A549 (cell line): ENCODE measurements at regions not wholly inside any gene's neighbourhood (a gene's known extent, or its start where the extent isn't known, plus 50 kb on each side); places are given as distances from the start of the nearest gene placed in this dataset.

Experiments used
- ATAC-seq, 2 experiments: fragments of 200-7000 bp in 1 of 2; fragments of >200 bp in 1 of 2; cut with Nextera tagmentation in 1 of 2; cut with Tn5 transposase in 1 of 2; 3 replicates each; pipeline versions ENCODE4 v1.8.0 to v1.9.1; 2018 to 2020; ENCODE audit warnings: mild to moderate bottlenecking in 1 of 2, moderate library complexity in 1 of 2
- CTCF ChIA-PET: fragments of 300-600 bp; sonication (Branson Sonifier 250); formaldehyde crosslinking; extraction: SDS; loops from one replicate; lab custom pipeline; 2021; ENCODE audit warnings: antibody characterized with exemption, inconsistent platforms; lab: Yijun Ruan, JAX
- POLR2A ChIA-PET: fragments of 350-600 bp; formaldehyde crosslinking; extraction: SDS; loops from one replicate; lab custom pipeline; 2021; ENCODE audit warnings: antibody characterized with exemption, inconsistent platforms; lab: Yijun Ruan, JAX
- DNase-seq, 2 experiments: peaks; one replicate each; pipeline versions ENCODE4 v3.0.0 to v3.0.0-alpha.2; 2011 to 2016; ENCODE audit warnings: low read depth in 1 of 2, low spot score in 1 of 2
- FAIRE-seq: peaks from 2 replicates; lab custom pipeline; 2011; peaks lifted over from hg19 to GRCh38; lab: Jason Lieb, UNC
- H3K27ac ChIP-seq, 2 experiments: fragments of >200 bp; sonication (Bioruptor Twin); formaldehyde crosslinking; 3 replicates each; pipeline ENCODE4 v1.5.1; 2016 to 2017
- H3K4me1 ChIP-seq: fragments of >200 bp; sonication (Bioruptor Twin); formaldehyde crosslinking; 3 replicates; pipeline ENCODE4 v1.6.1; 2016
- H3K4me2 ChIP-seq: fragments of >200 bp; sonication (Bioruptor Twin); formaldehyde crosslinking; 3 replicates; pipeline ENCODE4 v1.6.1; 2016
- H3K4me3 ChIP-seq: fragments of >200 bp; sonication (Bioruptor Twin); formaldehyde crosslinking; 3 replicates; pipeline ENCODE4 v1.5.1; 2016
- H3K9me3 ChIP-seq: fragments of >200 bp; sonication (Bioruptor Twin); formaldehyde crosslinking; 3 replicates; pipeline ENCODE4 v1.6.1; 2016
- CBX2 ChIP-seq: fragments of 200-600 bp; sonication (generic); IDR thresholded peaks from 2 replicates; pipeline ENCODE4 v1.6.1; 2016; ENCODE audit warnings: low read depth, mild to moderate bottlenecking, borderline replicate concordance
- CTCF ChIP-seq: fragments of >200 bp; sonication (Bioruptor Twin); formaldehyde crosslinking; IDR thresholded peaks from 3 replicates; pipeline ENCODE4 v1.5.1; 2016
- E2F6 ChIP-seq: IDR thresholded peaks from 2 replicates; pipeline ENCODE4 v1.6.1; 2012; ENCODE audit warnings: low read depth, borderline replicate concordance
- ELK1 ChIP-seq: fragments of 150-350 bp; IDR thresholded peaks from 2 replicates; pipeline ENCODE4 v1.6.1; 2014; ENCODE audit warnings: low read depth, mild to moderate bottlenecking, low read length
- FOSL2 ChIP-seq, 2 experiments: fragments of 450-650 bp in 1 of 2; fragments of >200 bp in 1 of 2; sonication (Bioruptor Twin) in 1 of 2; formaldehyde crosslinking; IDR thresholded peaks; 2 replicates each; pipeline versions ENCODE4 v1.5.0 to v1.6.1; 2016 to 2020; ENCODE audit warnings: mild to moderate bottlenecking in 1 of 2, moderate library complexity in 1 of 2
- FOXS1 ChIP-seq: fragments of 250-450 bp; sonication (Bioruptor Pico); IDR thresholded peaks from 2 replicates; pipeline ENCODE4 v1.5.0; 2020; ENCODE audit warnings: mild to moderate bottlenecking, moderate library complexity
- HMGXB4 ChIP-seq: fragments of 250-450 bp; sonication (Bioruptor Pico); IDR thresholded peaks from 2 replicates; pipeline ENCODE4 v1.5.0; 2021; ENCODE audit warnings: mild to moderate bottlenecking, moderate library complexity, borderline replicate concordance
- HOXB13 ChIP-seq: fragments of 250-450 bp; sonication (Bioruptor Pico); IDR thresholded peaks from 2 replicates; pipeline ENCODE4 v1.5.0; 2020; ENCODE audit warnings: low read depth, mild to moderate bottlenecking, moderate library complexity
- KDM5A ChIP-seq: fragments of 200-600 bp; sonication (generic); IDR thresholded peaks from 2 replicates; pipeline ENCODE4 v1.6.1; 2016; ENCODE audit warnings: antibody characterized with exemption, mild to moderate bottlenecking
- MAFK ChIP-seq: fragments of 450-650 bp; IDR thresholded peaks from 2 replicates; pipeline ENCODE4 v1.6.1; 2014; ENCODE audit not compliant: partially characterized antibody
- PBX3 ChIP-seq: IDR thresholded peaks from 2 replicates; pipeline ENCODE4 v1.6.1; 2012
- POLR2AphosphoS2 ChIP-seq: conservative IDR thresholded peaks from 2 replicates; pipeline ENCODE4 v1.6.1; 2012; ENCODE audit warnings: low read length, improper control_type of control experiment, inconsistent platforms
- RAD21 ChIP-seq, 2 experiments: fragments of >200 bp in 1 of 2; sonication (Bioruptor Twin) in 1 of 2; formaldehyde crosslinking in 1 of 2; IDR thresholded peaks in 1 of 2; conservative IDR thresholded peaks in 1 of 2; 2 replicates in 1 of 2; 3 replicates in 1 of 2; pipeline ENCODE4 v1.6.1; 2012 to 2018; ENCODE audit warnings: inconsistent platforms in 1 of 2
- SMC3 ChIP-seq: fragments of >200 bp; sonication (Bioruptor Twin); formaldehyde crosslinking; IDR thresholded peaks from 3 replicates; pipeline ENCODE4 v1.6.1; 2018; ENCODE audit warnings: inconsistent platforms
- TP53 ChIP-seq: fragments of 250-450 bp; sonication (Bioruptor Pico); IDR thresholded peaks from 2 replicates; pipeline ENCODE4 v1.5.0; 2021; ENCODE audit warnings: mild to moderate bottlenecking, moderate library complexity
- WGBS: methylation state at CpG from one replicate; pipeline ENCODE4 v1.1.6; 2017; ENCODE audit errors: missing lambda C conversion rate; 5-methylcytosine and 5-hydroxymethylcytosine counted together

GRCh38 chr6:917939-918338, 225.0 kb upstream of the EXOC2 start:
- H3K4me2 ChIP-seq = no peak overlapping the region
- H3K9me3 ChIP-seq = 0 out of 3 replicates have a peak, but pooled peaks cover 3% of the 10 kb centered on the region
- FAIRE-seq (no peak), ATAC-seq (no peak), DNase-seq (no peak)
- POLR2A ChIA-PET = no interaction called here
- no peak overlapping the region for H3K4me3 ChIP-seq
- WGBS = 37% methylated on average over 3 of the region's 3 CpGs
- peaks cover 5% of the 10 kb centered on the region; the same call in 2 of the 3 replicates for H3K4me1 ChIP-seq
- CTCF ChIA-PET = no interaction called here
- H3K27ac ChIP-seq = no peak overlapping the region
- no peak for TF ChIP-seq PBX3

- TF ChIP-seq HOXB13 (CRISPR knock-in tag) (no peak), FOXS1 (CRISPR knock-in tag) (no peak), ELK1 (no peak), POLR2AphosphoS2 (no peak)
- DNase-seq (no peak), ATAC-seq (no peak), FAIRE-seq (no peak)
- Histone ChIP-seq H3K9me3 (0 out of 3 replicates have a peak, but pooled peaks cover 3% of the 10 kb centered on the region), H3K27ac (no peak overlapping the region), H3K4me2 (no peak overlapping the region), H3K4me1 (peaks cover 9% of the 10 kb centered on the region), H3K4me3 (no peak overlapping the region)
- CTCF ChIA-PET = interaction anchor here (2.6 kb wide), 1 partner anchor 396 kb away, joined by 6 read pairs; no protein-coding TSS in a partner anchor
- POLR2A ChIA-PET = no interaction called here
- 0% methylated on average over 1 of the region's 2 CpGs for WGBS
Measured at GRCh38 chr6:917296-917695, 224.4 kb upstream of the EXOC2 start.

- ChIA-PET POLR2A (no interaction called here), CTCF (interaction anchor here (1.2 to 2.6 kb wide), 2 partner anchors 397 to 467 kb away, joined by 3 to 6 read pairs; no protein-coding TSS in a partner anchor)
- peaks cover 9% of the 10 kb centered on the region for H3K4me1 ChIP-seq
- DNase-seq = no peak
- FAIRE-seq = no peak
- no peak for ATAC-seq
- H3K27ac ChIP-seq = no peak overlapping the region
- no peak overlapping the region for H3K4me2 ChIP-seq
- H3K4me3 ChIP-seq = no peak overlapping the region
- TF ChIP-seq MAFK (peak; percentile 16), CBX2 (no peak), TP53 (CRISPR knock-in tag) (no peak)
- WGBS = 90% methylated on average over 8 of the region's 8 CpGs
- 0 out of 3 replicates have a peak, but pooled peaks cover 3% of the 10 kb centered on the region for H3K9me3 ChIP-seq
Measured at GRCh38 chr6:916131-916530, 223.2 kb upstream of the EXOC2 start.

- 28% methylated on average over 8 of the region's 16 CpGs for WGBS
- H3K27ac ChIP-seq = peak overlapping the region; percentile 34 to 79; a peak in 5 of 6 replicates
- DNase-seq = peak in 1 of 2 experiments; percentile 55
- no peak overlapping the region for H3K4me3 ChIP-seq
- peak overlapping the region; percentile 52 for H3K4me2 ChIP-seq
- peak; percentile 86 to 90 for ATAC-seq
- TF ChIP-seq HMGXB4 = no peak
- no peak for TF ChIP-seq FOSL2 (IDR thresholded peaks at IDR 0.05)
- TF ChIP-seq FOSL2 (CRISPR knock-in tag; IDR thresholded peaks at IDR 0.05) = 0 out of 2 replicates have a peak, but pooled peaks have one; percentile 16
- TF ChIP-seq POLR2AphosphoS2 = no peak
- no peak for TF ChIP-seq KDM5A
- no peak for TF ChIP-seq E2F6
- peak; percentile 92 for TF ChIP-seq SMC3
- TF ChIP-seq RAD21 (conservative IDR thresholded peaks at IDR 0.05 in 1 of 2, IDR thresholded peaks at IDR 0.05 in 1 of 2) = peak; percentile 69 to 92
- TF ChIP-seq CTCF = peak; percentile 58
- TF ChIP-seq, all 56 proteins: peak for 4
- FAIRE-seq = no peak
- Histone ChIP-seq H3K9me3 (0 out of 3 replicates have a peak, but pooled peaks cover 3% of the 10 kb centered on the region), H3K4me1 (peaks cover 11% of the 10 kb centered on the region)
- ChIA-PET POLR2A (interaction anchor here (1.1 to 1.2 kb wide), 3 partner anchors 354 to 400 kb away, joined by 3 to 4 read pairs (median 3); partner anchors contain the start of gene FOXQ1), CTCF (interaction anchor here (0.6 to 5.1 kb wide), 38 partner anchors 10 to 524 kb away, joined by 3 to 32 read pairs (median 4); partner anchors contain the start of gene FOXQ1)
Measured at GRCh38 chr6:912871-913835, 220.2 kb upstream of the EXOC2 start.
